MCF 10A (cell line): ENCODE measurements at regions not wholly inside any gene's neighbourhood (a gene's known extent, or its start where the extent isn't known, plus 50 kb on each side); places are given as distances from the start of the nearest gene placed in this dataset.

Source experiments
- BruUV-seq: library from RNA; stranded (reverse); fragments of 400-500 nt; replicated peaks from 2 replicates; lab custom pipeline; 2021; lab: Mats Ljungman, UMichigan
- CTCF ChIA-PET: fragments of 300-600 bp; sonication (Branson Sonifier 250); formaldehyde crosslinking; extraction: SDS; loops from one replicate; lab custom pipeline; 2021; ENCODE audit warnings: antibody characterized with exemption, inconsistent platforms; lab: Yijun Ruan, JAX
- POLR2A ChIA-PET: fragments of 300-600, 350-650 bp; sonication (Branson Sonifier 250); formaldehyde crosslinking; extraction: SDS; loops from one replicate; lab custom pipeline; 2020; ENCODE audit warnings: antibody characterized with exemption, inconsistent platforms; lab: Yijun Ruan, JAX
- DNase-seq: peaks from one replicate; pipeline ENCODE4 v3.0.0-alpha.2; 2018; ENCODE audit not compliant: unreplicated experiment
- H3K27ac Mint-ChIP-seq: one replicate; pipeline ENCODE4 v1.8.0; 2022; ENCODE audit warnings: mild to moderate bottlenecking, low read depth, mixed read lengths; ENCODE audit not compliant: unreplicated experiment
- H3K27me3 Mint-ChIP-seq: one replicate; pipeline ENCODE4 v1.8.0; 2022; ENCODE audit warnings: mixed read lengths; ENCODE audit not compliant: insufficient read depth, unreplicated experiment
- H3K36me3 Mint-ChIP-seq: one replicate; pipeline ENCODE4 v1.8.0; 2022; ENCODE audit warnings: mild to moderate bottlenecking, moderate library complexity, mixed read lengths; ENCODE audit not compliant: insufficient read depth, unreplicated experiment
- H3K4me1 Mint-ChIP-seq: one replicate; pipeline ENCODE4 v1.8.0; 2022; ENCODE audit warnings: mixed read lengths; ENCODE audit not compliant: insufficient read depth, unreplicated experiment
- H3K4me3 Mint-ChIP-seq: one replicate; pipeline ENCODE4 v1.8.0; 2022; ENCODE audit warnings: mild to moderate bottlenecking, moderate library complexity, mixed read lengths; ENCODE audit not compliant: unreplicated experiment
- H3K9me3 Mint-ChIP-seq: one replicate; pipeline ENCODE4 v1.8.0; 2022; ENCODE audit warnings: mixed read lengths; ENCODE audit not compliant: unreplicated experiment
- intact Hi-C: fragments of 100-400 bp; cut with micrococcal nuclease; formaldehyde crosslinking; loops from 2 replicates; pipeline ENCODE4 v1.14.1; 2022
- TF ChIP-seq, protein P1 (sequence below): fragments of 200-600 bp; IDR thresholded peaks from one replicate; pipeline ENCODE4 v1.8.0; 2022; ENCODE audit warnings: antibody characterized with exemption, mild to moderate bottlenecking; ENCODE audit not compliant: unreplicated experiment

DNA sequence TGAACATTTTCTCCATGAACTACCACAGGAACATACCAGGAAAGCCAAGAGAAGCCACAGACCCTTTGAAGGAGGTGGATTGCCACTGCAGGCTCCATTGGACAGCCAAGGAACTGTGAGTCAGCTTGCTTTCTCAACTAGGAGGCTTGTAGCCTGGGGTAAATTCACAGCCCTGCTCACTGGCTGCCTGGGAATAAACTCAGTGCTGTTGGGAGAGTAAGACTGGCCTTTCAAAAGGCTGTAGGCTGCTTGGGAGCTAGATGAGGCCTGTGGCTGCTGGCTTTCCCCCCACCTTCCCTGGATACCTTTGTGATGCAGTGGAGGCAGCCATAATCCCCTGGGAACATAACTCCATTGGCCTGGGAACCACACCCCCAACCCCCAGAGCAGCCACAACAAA lies 223.5 kb upstream of the RBMS3 start:
- no peaks in the 10 kb centered on the region for H3K36me3 Mint-ChIP-seq
- no TSS peak for BruUV-seq
- ChIA-PET POLR2A (interaction anchor here (0.7 to 1.4 kb wide), 5 partner anchors 10 to 208 kb away, joined by 3 to 5 read pairs (median 3); no protein-coding TSS in a partner anchor), CTCF (interaction anchor here (0.6 to 0.9 kb wide), 7 partner anchors 22 to 388 kb away, joined by 3 to 4 read pairs (median 3); partner anchors contain the start of gene RBMS3)
- H3K4me1 Mint-ChIP-seq: peaks cover 5% of the 10 kb centered on the region
- TF ChIP-seq, protein P1, sequence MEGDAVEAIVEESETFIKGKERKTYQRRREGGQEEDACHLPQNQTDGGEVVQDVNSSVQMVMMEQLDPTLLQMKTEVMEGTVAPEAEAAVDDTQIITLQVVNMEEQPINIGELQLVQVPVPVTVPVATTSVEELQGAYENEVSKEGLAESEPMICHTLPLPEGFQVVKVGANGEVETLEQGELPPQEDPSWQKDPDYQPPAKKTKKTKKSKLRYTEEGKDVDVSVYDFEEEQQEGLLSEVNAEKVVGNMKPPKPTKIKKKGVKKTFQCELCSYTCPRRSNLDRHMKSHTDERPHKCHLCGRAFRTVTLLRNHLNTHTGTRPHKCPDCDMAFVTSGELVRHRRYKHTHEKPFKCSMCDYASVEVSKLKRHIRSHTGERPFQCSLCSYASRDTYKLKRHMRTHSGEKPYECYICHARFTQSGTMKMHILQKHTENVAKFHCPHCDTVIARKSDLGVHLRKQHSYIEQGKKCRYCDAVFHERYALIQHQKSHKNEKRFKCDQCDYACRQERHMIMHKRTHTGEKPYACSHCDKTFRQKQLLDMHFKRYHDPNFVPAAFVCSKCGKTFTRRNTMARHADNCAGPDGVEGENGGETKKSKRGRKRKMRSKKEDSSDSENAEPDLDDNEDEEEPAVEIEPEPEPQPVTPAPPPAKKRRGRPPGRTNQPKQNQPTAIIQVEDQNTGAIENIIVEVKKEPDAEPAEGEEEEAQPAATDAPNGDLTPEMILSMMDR: no peak
- peaks cover 7% of the 10 kb centered on the region for H3K9me3 Mint-ChIP-seq
- peak overlapping the region; percentile 19 for H3K27ac Mint-ChIP-seq
- DNase-seq: peak; percentile 72
- intact Hi-C loops: no loop called here
- H3K27me3 Mint-ChIP-seq: no peaks in the 10 kb centered on the region
- no peak overlapping the region for H3K4me3 Mint-ChIP-seq

DNA sequence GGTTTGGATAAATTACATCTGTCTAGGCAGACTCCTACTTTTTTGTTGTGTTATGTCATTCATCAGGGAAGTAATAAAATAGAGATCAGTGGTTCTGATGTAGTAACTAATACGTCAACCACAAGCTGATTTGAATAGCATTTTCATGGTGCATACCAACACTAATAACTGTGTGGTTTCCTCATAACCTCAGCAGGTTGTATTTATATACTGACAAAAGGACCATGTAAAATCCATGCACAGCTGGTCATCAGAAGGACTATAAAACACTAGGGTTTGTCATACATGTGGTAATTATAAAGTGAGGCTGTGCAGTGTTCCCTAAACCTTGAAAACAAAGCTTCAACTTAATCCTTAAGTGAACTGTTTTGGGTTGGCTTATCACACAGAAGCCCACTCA lies 216.8 kb upstream of the RBMS3 start:
- no peak for DNase-seq
- H3K9me3 Mint-ChIP-seq: no peaks in the 10 kb centered on the region
- peaks cover 25% of the 10 kb centered on the region for H3K4me1 Mint-ChIP-seq
- POLR2A ChIA-PET: interaction anchor here (0.6 to 3.8 kb wide), 4 partner anchors 28 to 217 kb away, joined by 3 to 28 read pairs (median 3); partner anchors contain the start of gene RBMS3
- no TSS peak for BruUV-seq
- CTCF ChIA-PET: interaction anchor here (0.6 kb wide), 1 partner anchor 216 kb away, joined by 3 read pairs; no protein-coding TSS in a partner anchor
- TF ChIP-seq, protein P1: no peak
- H3K4me3 Mint-ChIP-seq: no peak overlapping the region
- H3K27ac Mint-ChIP-seq: no peak overlapping the region
- intact Hi-C loops: loop anchor here (2.0 kb wide), 2 partner anchors 217 to 695 kb away; partner anchors contain the start of gene RBMS3
- no peaks in the 10 kb centered on the region for H3K27me3 Mint-ChIP-seq
- H3K36me3 Mint-ChIP-seq: no peaks in the 10 kb centered on the region

DNA sequence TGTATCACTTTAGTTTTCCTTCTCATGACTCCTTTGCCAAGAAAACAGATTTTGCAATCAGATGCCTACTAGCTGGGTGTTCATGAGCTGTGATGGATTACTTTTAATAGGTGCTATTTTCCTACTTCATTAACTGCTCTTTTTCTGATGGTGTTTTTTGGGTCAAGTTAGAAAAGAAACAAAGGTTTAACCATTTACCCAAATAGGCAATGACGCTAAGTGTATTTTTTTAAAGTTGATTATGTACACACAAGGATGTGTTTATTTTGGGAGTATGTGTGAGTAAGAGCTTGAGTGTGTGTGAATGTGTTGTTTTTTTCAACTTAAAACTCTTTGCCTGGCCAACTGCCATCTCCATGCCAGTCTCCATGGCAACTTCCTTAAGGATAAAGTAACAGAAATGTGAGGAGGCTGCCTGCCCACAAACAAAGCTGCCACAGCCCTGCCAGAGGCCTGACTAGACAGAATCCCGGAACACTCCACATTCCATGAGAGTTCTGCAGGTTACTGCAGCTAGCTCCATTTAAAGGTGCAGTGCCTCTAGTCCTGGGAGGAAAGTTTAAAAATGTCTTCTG lies 215.6 kb upstream of the RBMS3 start:
- Mint-ChIP-seq H3K4me3 (peak overlapping the region; percentile 49), H3K27me3 (no peaks in the 10 kb centered on the region), H3K9me3 (no peaks in the 10 kb centered on the region), H3K27ac (peak overlapping the region; percentile 94), H3K4me1 (peaks cover 25% of the 10 kb centered on the region), H3K36me3 (no peaks in the 10 kb centered on the region)
- BruUV-seq: no TSS peak
- TF ChIP-seq, protein P1: no peak
- DNase-seq: peak; percentile 98
- CTCF ChIA-PET: interaction anchor here (0.8 kb wide), 1 partner anchor 355 kb away, joined by 3 read pairs; no protein-coding TSS in a partner anchor
- intact Hi-C loops: loop anchor here (2.0 kb wide), 2 partner anchors 216 to 694 kb away; partner anchors contain the start of gene RBMS3
- POLR2A ChIA-PET: interaction anchor here (0.7 to 3.8 kb wide), 20 partner anchors 9 to 694 kb away, joined by 3 to 28 read pairs (median 4); partner anchors contain the start of gene RBMS3

DNA sequence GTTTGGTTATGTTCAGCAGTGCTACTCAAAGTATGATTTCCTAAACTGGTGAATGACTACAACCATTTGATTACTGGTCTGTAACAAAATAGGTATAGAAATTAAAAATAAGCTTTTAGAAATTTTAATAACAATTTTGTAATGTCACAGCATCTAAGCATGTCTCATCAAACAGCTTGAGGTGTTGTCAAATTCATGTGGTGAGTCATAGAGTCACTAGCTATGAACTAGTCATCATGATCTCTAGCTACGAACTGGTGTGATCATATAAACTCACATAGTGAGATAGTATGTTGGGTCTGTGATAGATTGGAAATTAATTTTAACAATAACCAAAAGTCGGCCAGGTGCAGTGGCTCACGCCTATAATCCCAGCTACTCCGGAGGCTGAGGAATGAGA lies 213.9 kb upstream of the RBMS3 start:
- DNase-seq: peak; percentile 63
- ChIA-PET CTCF (interaction anchor here (0.7 to 1.4 kb wide), 3 partner anchors 212 to 319 kb away, joined by 3 to 7 read pairs (median 4); partner anchors contain the start of gene RBMS3), POLR2A (interaction anchor here (0.7 to 3.8 kb wide), 11 partner anchors 10 to 693 kb away, joined by 3 to 28 read pairs (median 6); partner anchors contain the start of gene RBMS3)
- BruUV-seq: no TSS peak
- no peaks in the 10 kb centered on the region for H3K36me3 Mint-ChIP-seq
- TF ChIP-seq, protein P1: no peak
- no peaks in the 10 kb centered on the region for H3K27me3 Mint-ChIP-seq
- intact Hi-C loops: no loop called here
- H3K9me3 Mint-ChIP-seq: no peaks in the 10 kb centered on the region
- no peak overlapping the region for H3K4me3 Mint-ChIP-seq
- H3K4me1 Mint-ChIP-seq: peaks cover 37% of the 10 kb centered on the region
- peak overlapping the region; percentile 88 for H3K27ac Mint-ChIP-seq
